WTC11 (cell line): ENCODE measurements at regions not wholly inside any gene's neighbourhood (a gene's known extent, or its start where the extent isn't known, plus 50 kb on each side); places are given as distances from the start of the nearest gene placed in this dataset.

Experiments used
- ATAC-seq: fragments of 200-7000 bp; cut with Tn5 transposase; 2 replicates; pipeline ENCODE4 v1.10.0; 2021; ENCODE audit warnings: mild to moderate bottlenecking, moderate library complexity
- CTCF ChIA-PET: fragments of 300-600 bp; sonication (Branson Sonifier 250); formaldehyde crosslinking; loops from one replicate; lab custom pipeline; 2021; ENCODE audit warnings: antibody characterized with exemption; lab: Charles Lee
- POLR2A ChIA-PET: fragments of 350-600 bp; sonication (Branson Sonifier 250); formaldehyde crosslinking; loops from one replicate; lab custom pipeline; 2021; ENCODE audit warnings: antibody characterized with exemption; lab: Charles Lee
- DNase-seq: peaks from one replicate; pipeline ENCODE4 v3.0.0; 2021; ENCODE audit warnings: low spot score
- H3K27ac Mint-ChIP-seq: 2 replicates; pipeline ENCODE4 v1.8.0; 2021; ENCODE audit warnings: mixed read lengths
- H3K27me3 Mint-ChIP-seq: 2 replicates; pipeline ENCODE4 v1.8.0; 2021; ENCODE audit warnings: low read depth, mild to moderate bottlenecking, moderate library complexity, mixed read lengths
- H3K36me3 Mint-ChIP-seq: 2 replicates; pipeline ENCODE4 v1.8.0; 2021; ENCODE audit warnings: mixed read lengths
- H3K4me1 Mint-ChIP-seq: 2 replicates; pipeline ENCODE4 v1.8.0; 2022; ENCODE audit warnings: mixed read lengths
- H3K4me3 Mint-ChIP-seq: 2 replicates; pipeline ENCODE4 v1.8.0; 2021; ENCODE audit warnings: mild to moderate bottlenecking, moderate library complexity, mixed read lengths
- H3K9me3 Mint-ChIP-seq: 2 replicates; pipeline ENCODE4 v1.8.0; 2021; ENCODE audit warnings: mixed read lengths
- CBFB ChIP-seq: sonication (generic); formaldehyde crosslinking; IDR thresholded peaks from 2 replicates; pipeline ENCODE4 v1.8.1; 2022; ENCODE audit warnings: mild to moderate bottlenecking, low read depth, missing genetic modification reagents
- EMX1 ChIP-seq: fragments of 250-450 bp; sonication (Bioruptor Pico); IDR thresholded peaks from 2 replicates; pipeline ENCODE4 v1.8.0; 2021; ENCODE audit warnings: mild to moderate bottlenecking
- FOXP1 ChIP-seq: sonication (generic); formaldehyde crosslinking; IDR thresholded peaks from 2 replicates; pipeline ENCODE4 v1.8.0; 2022; ENCODE audit warnings: missing genetic modification reagents, mild to moderate bottlenecking, moderate library complexity, borderline replicate concordance
- JAZF1 ChIP-seq: fragments of 250-450 bp; sonication (Bioruptor Pico); IDR thresholded peaks from 2 replicates; pipeline ENCODE4 v1.9.0; 2021; ENCODE audit warnings: moderate library complexity, mild to moderate bottlenecking, inconsistent platforms
- NFATC4 ChIP-seq: fragments of 250-450 bp; sonication (Bioruptor Pico); IDR thresholded peaks from 2 replicates; pipeline ENCODE4 v1.9.0; 2021; ENCODE audit warnings: mild to moderate bottlenecking
- SMAD4 ChIP-seq: sonication (generic); formaldehyde crosslinking; IDR thresholded peaks from 2 replicates; pipeline ENCODE4 v1.8.0; 2022; ENCODE audit warnings: mild to moderate bottlenecking, missing genetic modification reagents
- TP53 ChIP-seq: sonication (generic); formaldehyde crosslinking; IDR thresholded peaks from 2 replicates; pipeline ENCODE4 v1.8.1; 2023; ENCODE audit warnings: mild to moderate bottlenecking, missing genetic modification reagents
- ZNF121 ChIP-seq: sonication (generic); formaldehyde crosslinking; IDR thresholded peaks from 2 replicates; pipeline ENCODE4 v1.8.0; 2023; ENCODE audit warnings: missing genetic modification reagents
- ZNF138 ChIP-seq: sonication (generic); formaldehyde crosslinking; conservative IDR thresholded peaks from 2 replicates; pipeline ENCODE4 v1.8.1; 2022; ENCODE audit warnings: mild to moderate bottlenecking, moderate library complexity, missing genetic modification reagents
- ZNF317 ChIP-seq: sonication (generic); formaldehyde crosslinking; IDR thresholded peaks from 2 replicates; pipeline ENCODE4 v1.8.1; 2023; ENCODE audit warnings: low read depth, mild to moderate bottlenecking, moderate library complexity, missing genetic modification reagents, borderline replicate concordance
- ZNF423 ChIP-seq: fragments of 250-450 bp; sonication (Bioruptor Pico); IDR thresholded peaks from 2 replicates; pipeline ENCODE4 v2.1.2; 2022; ENCODE audit warnings: mild to moderate bottlenecking, moderate library complexity
- ZNF671 ChIP-seq: fragments of 250-450 bp; sonication (Bioruptor Pico); IDR thresholded peaks from 2 replicates; pipeline ENCODE4 v1.8.0; 2021; ENCODE audit warnings: mild to moderate bottlenecking
- TF ChIP-seq, protein P1 (sequence below): fragments of 250-450 bp; sonication (Bioruptor Pico); IDR thresholded peaks from 2 replicates; pipeline ENCODE4 v1.9.0; 2021; ENCODE audit warnings: mild to moderate bottlenecking
- TF ChIP-seq, protein P2 (sequence below): sonication (generic); formaldehyde crosslinking; IDR thresholded peaks from 2 replicates; pipeline ENCODE4 v1.8.1; 2023; ENCODE audit warnings: mild to moderate bottlenecking, missing genetic modification reagents
- TF ChIP-seq, protein P3 (sequence below): sonication (generic); formaldehyde crosslinking; conservative IDR thresholded peaks from 2 replicates; pipeline ENCODE4 v1.8.1; 2022; ENCODE audit warnings: mild to moderate bottlenecking, missing genetic modification reagents
- TF ChIP-seq, protein P4 (sequence below): fragments of 250-450 bp; sonication (Bioruptor Pico); IDR thresholded peaks from 2 replicates; pipeline ENCODE4 v1.9.0; 2021; ENCODE audit warnings: mild to moderate bottlenecking, borderline replicate concordance
- TF ChIP-seq, protein P5 (sequence below): sonication (generic); formaldehyde crosslinking; IDR thresholded peaks from 2 replicates; pipeline ENCODE4 v1.8.1; 2022; ENCODE audit warnings: missing genetic modification reagents, borderline replicate concordance
- TF ChIP-seq, protein P6 (sequence below): sonication (generic); formaldehyde crosslinking; IDR thresholded peaks from 2 replicates; pipeline ENCODE4 v1.8.1; 2022; ENCODE audit warnings: low read depth, missing genetic modification reagents, borderline replicate concordance
- TF ChIP-seq, protein P7 (sequence below): sonication (generic); formaldehyde crosslinking; IDR thresholded peaks from 2 replicates; pipeline ENCODE4 v1.8.1; 2022; ENCODE audit warnings: mild to moderate bottlenecking, moderate library complexity, missing genetic modification reagents

DNA sequence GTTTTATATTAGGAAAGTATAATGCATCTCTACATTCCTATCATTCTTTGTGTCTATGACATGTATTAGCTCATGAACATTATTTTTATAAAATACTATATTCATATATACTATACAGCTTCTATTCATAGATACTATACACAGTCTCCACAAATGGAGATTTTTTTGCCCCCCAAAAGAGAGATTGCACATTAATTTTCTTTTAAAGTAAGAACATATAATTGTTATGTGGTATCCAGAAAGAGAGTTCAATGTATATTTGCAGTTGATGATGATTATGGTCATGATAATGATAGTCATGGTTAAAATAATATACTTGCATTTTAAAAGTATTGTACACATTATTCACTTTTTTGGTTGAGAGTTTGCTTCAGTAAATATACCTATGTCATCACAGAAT is 445.3 kb downstream of the DSC3 start:
- POLR2A ChIA-PET, result no interaction called here
- Mint-ChIP-seq H3K9me3 (no peaks in the 10 kb centered on the region), H3K36me3 (no peaks in the 10 kb centered on the region), H3K27ac (no peak overlapping the region), H3K4me1 (peaks cover 13% of the 10 kb centered on the region), H3K27me3 (no peaks in the 10 kb centered on the region), H3K4me3 (no peak overlapping the region)
- ATAC-seq (no peak), DNase-seq (no peak)
- CTCF ChIA-PET, result no interaction called here
- TF ChIP-seq FOXP1 (CRISPR knock-in tag) (no peak), JAZF1 (CRISPR knock-in tag) (no peak)
- TF ChIP-seq, protein P1, sequence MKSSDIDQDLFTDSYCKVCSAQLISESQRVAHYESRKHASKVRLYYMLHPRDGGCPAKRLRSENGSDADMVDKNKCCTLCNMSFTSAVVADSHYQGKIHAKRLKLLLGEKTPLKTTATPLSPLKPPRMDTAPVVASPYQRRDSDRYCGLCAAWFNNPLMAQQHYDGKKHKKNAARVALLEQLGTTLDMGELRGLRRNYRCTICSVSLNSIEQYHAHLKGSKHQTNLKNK (CRISPR knock-in tag), result no peak
- TF ChIP-seq, protein P2, sequence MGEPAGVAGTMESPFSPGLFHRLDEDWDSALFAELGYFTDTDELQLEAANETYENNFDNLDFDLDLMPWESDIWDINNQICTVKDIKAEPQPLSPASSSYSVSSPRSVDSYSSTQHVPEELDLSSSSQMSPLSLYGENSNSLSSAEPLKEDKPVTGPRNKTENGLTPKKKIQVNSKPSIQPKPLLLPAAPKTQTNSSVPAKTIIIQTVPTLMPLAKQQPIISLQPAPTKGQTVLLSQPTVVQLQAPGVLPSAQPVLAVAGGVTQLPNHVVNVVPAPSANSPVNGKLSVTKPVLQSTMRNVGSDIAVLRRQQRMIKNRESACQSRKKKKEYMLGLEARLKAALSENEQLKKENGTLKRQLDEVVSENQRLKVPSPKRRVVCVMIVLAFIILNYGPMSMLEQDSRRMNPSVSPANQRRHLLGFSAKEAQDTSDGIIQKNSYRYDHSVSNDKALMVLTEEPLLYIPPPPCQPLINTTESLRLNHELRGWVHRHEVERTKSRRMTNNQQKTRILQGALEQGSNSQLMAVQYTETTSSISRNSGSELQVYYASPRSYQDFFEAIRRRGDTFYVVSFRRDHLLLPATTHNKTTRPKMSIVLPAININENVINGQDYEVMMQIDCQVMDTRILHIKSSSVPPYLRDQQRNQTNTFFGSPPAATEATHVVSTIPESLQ, result no peak

DNA sequence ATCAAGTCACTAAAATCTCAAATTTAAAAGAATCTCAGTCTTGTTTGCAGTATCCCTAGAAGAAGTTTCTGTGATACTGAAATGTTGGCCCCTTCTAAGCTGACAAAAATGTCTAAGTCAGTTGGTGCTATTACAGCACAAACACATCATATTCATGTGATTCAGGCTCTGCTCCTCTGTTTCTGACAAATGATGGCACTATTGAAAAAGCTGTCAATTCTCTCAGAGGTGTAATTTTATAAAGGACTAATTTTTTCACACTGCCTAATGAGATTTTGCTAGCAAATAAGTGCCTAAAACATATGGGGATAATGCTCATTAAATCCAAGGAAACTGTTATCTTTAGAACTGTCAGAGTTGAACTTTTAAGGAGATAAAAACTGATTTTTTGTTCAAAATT is 445.9 kb downstream of the DSC3 start:
- no peak for DNase-seq
- ChIA-PET POLR2A (no interaction called here), CTCF (no interaction called here)
- TF ChIP-seq NFATC4 (no peak), ZNF317 (CRISPR knock-in tag) (no peak), ZNF138 (CRISPR knock-in tag) (no peak), SMAD4 (CRISPR knock-in tag) (no peak), EMX1 (no peak), CBFB (CRISPR knock-in tag) (no peak), ZNF121 (CRISPR knock-in tag) (no peak), ZNF671 (no peak), TP53 (CRISPR knock-in tag) (no peak), ZNF423 (no peak)
- TF ChIP-seq, protein P3, sequence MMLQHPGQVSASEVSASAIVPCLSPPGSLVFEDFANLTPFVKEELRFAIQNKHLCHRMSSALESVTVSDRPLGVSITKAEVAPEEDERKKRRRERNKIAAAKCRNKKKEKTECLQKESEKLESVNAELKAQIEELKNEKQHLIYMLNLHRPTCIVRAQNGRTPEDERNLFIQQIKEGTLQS (CRISPR knock-in tag), result no peak
- TF ChIP-seq, protein P4, sequence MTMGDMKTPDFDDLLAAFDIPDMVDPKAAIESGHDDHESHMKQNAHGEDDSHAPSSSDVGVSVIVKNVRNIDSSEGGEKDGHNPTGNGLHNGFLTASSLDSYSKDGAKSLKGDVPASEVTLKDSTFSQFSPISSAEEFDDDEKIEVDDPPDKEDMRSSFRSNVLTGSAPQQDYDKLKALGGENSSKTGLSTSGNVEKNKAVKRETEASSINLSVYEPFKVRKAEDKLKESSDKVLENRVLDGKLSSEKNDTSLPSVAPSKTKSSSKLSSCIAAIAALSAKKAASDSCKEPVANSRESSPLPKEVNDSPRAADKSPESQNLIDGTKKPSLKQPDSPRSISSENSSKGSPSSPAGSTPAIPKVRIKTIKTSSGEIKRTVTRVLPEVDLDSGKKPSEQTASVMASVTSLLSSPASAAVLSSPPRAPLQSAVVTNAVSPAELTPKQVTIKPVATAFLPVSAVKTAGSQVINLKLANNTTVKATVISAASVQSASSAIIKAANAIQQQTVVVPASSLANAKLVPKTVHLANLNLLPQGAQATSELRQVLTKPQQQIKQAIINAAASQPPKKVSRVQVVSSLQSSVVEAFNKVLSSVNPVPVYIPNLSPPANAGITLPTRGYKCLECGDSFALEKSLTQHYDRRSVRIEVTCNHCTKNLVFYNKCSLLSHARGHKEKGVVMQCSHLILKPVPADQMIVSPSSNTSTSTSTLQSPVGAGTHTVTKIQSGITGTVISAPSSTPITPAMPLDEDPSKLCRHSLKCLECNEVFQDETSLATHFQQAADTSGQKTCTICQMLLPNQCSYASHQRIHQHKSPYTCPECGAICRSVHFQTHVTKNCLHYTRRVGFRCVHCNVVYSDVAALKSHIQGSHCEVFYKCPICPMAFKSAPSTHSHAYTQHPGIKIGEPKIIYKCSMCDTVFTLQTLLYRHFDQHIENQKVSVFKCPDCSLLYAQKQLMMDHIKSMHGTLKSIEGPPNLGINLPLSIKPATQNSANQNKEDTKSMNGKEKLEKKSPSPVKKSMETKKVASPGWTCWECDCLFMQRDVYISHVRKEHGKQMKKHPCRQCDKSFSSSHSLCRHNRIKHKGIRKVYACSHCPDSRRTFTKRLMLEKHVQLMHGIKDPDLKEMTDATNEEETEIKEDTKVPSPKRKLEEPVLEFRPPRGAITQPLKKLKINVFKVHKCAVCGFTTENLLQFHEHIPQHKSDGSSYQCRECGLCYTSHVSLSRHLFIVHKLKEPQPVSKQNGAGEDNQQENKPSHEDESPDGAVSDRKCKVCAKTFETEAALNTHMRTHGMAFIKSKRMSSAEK (CRISPR knock-in tag), result no peak
- TF ChIP-seq, protein P5, sequence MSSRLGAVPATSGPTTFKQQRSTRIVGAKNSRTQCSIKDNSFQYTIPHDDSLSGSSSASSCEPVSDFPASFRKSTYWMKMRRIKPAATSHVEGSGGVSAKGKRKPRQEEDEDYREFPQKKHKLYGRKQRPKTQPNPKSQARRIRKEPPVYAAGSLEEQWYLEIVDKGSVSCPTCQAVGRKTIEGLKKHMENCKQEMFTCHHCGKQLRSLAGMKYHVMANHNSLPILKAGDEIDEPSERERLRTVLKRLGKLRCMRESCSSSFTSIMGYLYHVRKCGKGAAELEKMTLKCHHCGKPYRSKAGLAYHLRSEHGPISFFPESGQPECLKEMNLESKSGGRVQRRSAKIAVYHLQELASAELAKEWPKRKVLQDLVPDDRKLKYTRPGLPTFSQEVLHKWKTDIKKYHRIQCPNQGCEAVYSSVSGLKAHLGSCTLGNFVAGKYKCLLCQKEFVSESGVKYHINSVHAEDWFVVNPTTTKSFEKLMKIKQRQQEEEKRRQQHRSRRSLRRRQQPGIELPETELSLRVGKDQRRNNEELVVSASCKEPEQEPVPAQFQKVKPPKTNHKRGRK (CRISPR knock-in tag), result no peak
- TF ChIP-seq, protein P6, sequence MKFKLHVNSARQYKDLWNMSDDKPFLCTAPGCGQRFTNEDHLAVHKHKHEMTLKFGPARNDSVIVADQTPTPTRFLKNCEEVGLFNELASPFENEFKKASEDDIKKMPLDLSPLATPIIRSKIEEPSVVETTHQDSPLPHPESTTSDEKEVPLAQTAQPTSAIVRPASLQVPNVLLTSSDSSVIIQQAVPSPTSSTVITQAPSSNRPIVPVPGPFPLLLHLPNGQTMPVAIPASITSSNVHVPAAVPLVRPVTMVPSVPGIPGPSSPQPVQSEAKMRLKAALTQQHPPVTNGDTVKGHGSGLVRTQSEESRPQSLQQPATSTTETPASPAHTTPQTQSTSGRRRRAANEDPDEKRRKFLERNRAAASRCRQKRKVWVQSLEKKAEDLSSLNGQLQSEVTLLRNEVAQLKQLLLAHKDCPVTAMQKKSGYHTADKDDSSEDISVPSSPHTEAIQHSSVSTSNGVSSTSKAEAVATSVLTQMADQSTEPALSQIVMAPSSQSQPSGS (CRISPR knock-in tag), result no peak
- TF ChIP-seq, protein P2, result no peak
- TF ChIP-seq, protein P7, sequence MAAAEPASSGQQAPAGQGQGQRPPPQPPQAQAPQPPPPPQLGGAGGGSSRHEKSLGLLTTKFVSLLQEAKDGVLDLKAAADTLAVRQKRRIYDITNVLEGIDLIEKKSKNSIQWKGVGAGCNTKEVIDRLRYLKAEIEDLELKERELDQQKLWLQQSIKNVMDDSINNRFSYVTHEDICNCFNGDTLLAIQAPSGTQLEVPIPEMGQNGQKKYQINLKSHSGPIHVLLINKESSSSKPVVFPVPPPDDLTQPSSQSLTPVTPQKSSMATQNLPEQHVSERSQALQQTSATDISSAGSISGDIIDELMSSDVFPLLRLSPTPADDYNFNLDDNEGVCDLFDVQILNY (CRISPR knock-in tag), result no peak
- no peak for ATAC-seq
- no peaks in the 10 kb centered on the region for H3K36me3 Mint-ChIP-seq
- H3K27me3 Mint-ChIP-seq, result no peaks in the 10 kb centered on the region
- H3K27ac Mint-ChIP-seq, result no peak overlapping the region
- peaks cover 13% of the 10 kb centered on the region for H3K4me1 Mint-ChIP-seq
- no peaks in the 10 kb centered on the region for H3K9me3 Mint-ChIP-seq
- no peak overlapping the region for H3K4me3 Mint-ChIP-seq
